Activated naive CD8-positive, alpha-beta T cell treated with anti-CD3 and anti-CD28 coated beads, Interleukin-2, amount 10 ng/mL, durations not matched to agents 7 days and 5 days (primary cell): ENCODE measurements at regions not wholly inside any gene's neighbourhood (a gene's known extent, or its start where the extent isn't known, plus 50 kb on each side); places are given as distances from the start of the nearest gene placed in this dataset.

Experiments
- ATAC-seq: fragments of 150-1000 bp; cut with Tn5 transposase; one replicate; pipeline ENCODE4 v1.10.0; 2021; ENCODE audit warnings: low read depth, moderate library complexity
- POLR2A ChIA-PET: fragments of 350-600 bp; sonication (Branson Sonifier 250); formaldehyde crosslinking; loops from one replicate; lab custom pipeline; 2021; ENCODE audit warnings: antibody characterized with exemption; lab: Charles Lee
- DNase-seq: peaks from one replicate; pipeline ENCODE4 v3.0.0; 2021
- H3K27ac Mint-ChIP-seq: one replicate; pipeline ENCODE4 v1.8.0; 2022; ENCODE audit warnings: mild to moderate bottlenecking, mixed read lengths
- H3K27me3 Mint-ChIP-seq: one replicate; pipeline ENCODE4 v1.8.0; 2022; ENCODE audit warnings: mild to moderate bottlenecking, moderate library complexity, mixed read lengths
- H3K36me3 Mint-ChIP-seq: one replicate; pipeline ENCODE4 v1.8.0; 2021; ENCODE audit warnings: mild to moderate bottlenecking, mixed read lengths
- H3K4me1 Mint-ChIP-seq: one replicate; pipeline ENCODE4 v1.8.0; 2021; ENCODE audit warnings: mixed read lengths
- H3K4me3 Mint-ChIP-seq: one replicate; pipeline ENCODE4 v1.8.0; 2022; ENCODE audit warnings: mild to moderate bottlenecking, moderate library complexity, mixed read lengths
- H3K9me3 Mint-ChIP-seq: one replicate; pipeline ENCODE4 v1.8.0; 2021; ENCODE audit warnings: mixed read lengths

GRCh38 chr13:37360556-37360955 lies 238.0 kb downstream of the POSTN start:
- ATAC-seq = no peak
- H3K4me1 Mint-ChIP-seq = no peaks in the 10 kb centered on the region
- no peak overlapping the region for H3K27ac Mint-ChIP-seq
- no peaks in the 10 kb centered on the region for H3K27me3 Mint-ChIP-seq
- POLR2A ChIA-PET = no interaction called here
- H3K9me3 Mint-ChIP-seq = peaks cover 5% of the 10 kb centered on the region
- no peaks in the 10 kb centered on the region for H3K36me3 Mint-ChIP-seq
- no peak overlapping the region for H3K4me3 Mint-ChIP-seq
- DNase-seq = no peak

- POLR2A ChIA-PET = no interaction called here
- Mint-ChIP-seq H3K36me3 (no peaks in the 10 kb centered on the region), H3K4me1 (no peaks in the 10 kb centered on the region), H3K27ac (no peak overlapping the region), H3K27me3 (no peaks in the 10 kb centered on the region), H3K4me3 (no peak overlapping the region), H3K9me3 (no peaks in the 10 kb centered on the region)
- ATAC-seq = no peak
- DNase-seq = no peak
These were observed 241.0 kb downstream of the POSTN start for GRCh38 chr13:37357548-37357947.

- no peak for ATAC-seq
- POLR2A ChIA-PET = no interaction called here
- no peaks in the 10 kb centered on the region for H3K9me3 Mint-ChIP-seq
- no peaks in the 10 kb centered on the region for H3K36me3 Mint-ChIP-seq
- H3K4me3 Mint-ChIP-seq = no peak overlapping the region
- no peaks in the 10 kb centered on the region for H3K4me1 Mint-ChIP-seq
- no peaks in the 10 kb centered on the region for H3K27me3 Mint-ChIP-seq
- DNase-seq = no peak
- no peak overlapping the region for H3K27ac Mint-ChIP-seq
These were observed 244.7 kb downstream of the POSTN start for GRCh38 chr13:37353911-37354310.

- ATAC-seq (no peak), DNase-seq (no peak)
- Mint-ChIP-seq H3K27me3 (no peaks in the 10 kb centered on the region), H3K9me3 (no peaks in the 10 kb centered on the region), H3K4me3 (no peak overlapping the region), H3K27ac (no peak overlapping the region), H3K36me3 (no peaks in the 10 kb centered on the region), H3K4me1 (no peaks in the 10 kb centered on the region)
- POLR2A ChIA-PET = no interaction called here
These were observed 245.7 kb upstream of the CSNK1A1L start for GRCh38 chr13:37351211-37351610.

- H3K27me3 Mint-ChIP-seq = no peaks in the 10 kb centered on the region
- no peak overlapping the region for H3K27ac Mint-ChIP-seq
- no peaks in the 10 kb centered on the region for H3K9me3 Mint-ChIP-seq
- H3K36me3 Mint-ChIP-seq = no peaks in the 10 kb centered on the region
- H3K4me1 Mint-ChIP-seq = no peaks in the 10 kb centered on the region
- POLR2A ChIA-PET = no interaction called here
- H3K4me3 Mint-ChIP-seq = no peak overlapping the region
- no peak for ATAC-seq
- no peak for DNase-seq
These were observed 244.5 kb upstream of the CSNK1A1L start for GRCh38 chr13:37349916-37350315.

- H3K27ac Mint-ChIP-seq = no peak overlapping the region
- POLR2A ChIA-PET = no interaction called here
- ATAC-seq (no peak), DNase-seq (no peak)
- H3K36me3 Mint-ChIP-seq = no peaks in the 10 kb centered on the region
- H3K27me3 Mint-ChIP-seq = no peaks in the 10 kb centered on the region
- H3K4me3 Mint-ChIP-seq = no peak overlapping the region
- H3K9me3 Mint-ChIP-seq = no peaks in the 10 kb centered on the region
- no peaks in the 10 kb centered on the region for H3K4me1 Mint-ChIP-seq
These were observed 243.6 kb upstream of the CSNK1A1L start for GRCh38 chr13:37348916-37349643.

- H3K27me3 Mint-ChIP-seq = no peaks in the 10 kb centered on the region
- no peak overlapping the region for H3K27ac Mint-ChIP-seq
- no peaks in the 10 kb centered on the region for H3K4me1 Mint-ChIP-seq
- no peak overlapping the region for H3K4me3 Mint-ChIP-seq
- H3K36me3 Mint-ChIP-seq = no peaks in the 10 kb centered on the region
- POLR2A ChIA-PET = no interaction called here
- H3K9me3 Mint-ChIP-seq = no peaks in the 10 kb centered on the region
- ATAC-seq (no peak), DNase-seq (no peak)
These were observed 240.4 kb upstream of the CSNK1A1L start for GRCh38 chr13:37345869-37346268.

GRCh38 chr13:37345391-37345790 lies 239.9 kb upstream of the CSNK1A1L start:
- Mint-ChIP-seq H3K36me3 (no peaks in the 10 kb centered on the region), H3K9me3 (no peaks in the 10 kb centered on the region), H3K27ac (no peak overlapping the region), H3K27me3 (no peaks in the 10 kb centered on the region), H3K4me1 (no peaks in the 10 kb centered on the region), H3K4me3 (no peak overlapping the region)
- ATAC-seq = no peak
- no peak for DNase-seq
- POLR2A ChIA-PET = no interaction called here

- ATAC-seq (no peak), DNase-seq (no peak)
- Mint-ChIP-seq H3K4me3 (no peak overlapping the region), H3K36me3 (no peaks in the 10 kb centered on the region), H3K9me3 (no peaks in the 10 kb centered on the region), H3K4me1 (no peaks in the 10 kb centered on the region), H3K27ac (no peak overlapping the region), H3K27me3 (no peaks in the 10 kb centered on the region)
- POLR2A ChIA-PET = no interaction called here
These were observed 238.6 kb upstream of the CSNK1A1L start for GRCh38 chr13:37344056-37344455.

GRCh38 chr13:37342205-37342604 lies 236.7 kb upstream of the CSNK1A1L start:
- Mint-ChIP-seq H3K4me3 (no peak overlapping the region), H3K4me1 (no peaks in the 10 kb centered on the region), H3K36me3 (no peaks in the 10 kb centered on the region), H3K9me3 (no peaks in the 10 kb centered on the region), H3K27ac (no peak overlapping the region), H3K27me3 (no peaks in the 10 kb centered on the region)
- POLR2A ChIA-PET = no interaction called here
- no peak for DNase-seq
- ATAC-seq = no peak

- ATAC-seq (no peak), DNase-seq (no peak)
- Mint-ChIP-seq H3K27ac (no peak overlapping the region), H3K36me3 (no peaks in the 10 kb centered on the region), H3K27me3 (no peaks in the 10 kb centered on the region), H3K4me3 (no peak overlapping the region), H3K9me3 (no peaks in the 10 kb centered on the region), H3K4me1 (no peaks in the 10 kb centered on the region)
- POLR2A ChIA-PET = no interaction called here
These were observed 235.6 kb upstream of the CSNK1A1L start for GRCh38 chr13:37340901-37341670.

GRCh38 chr13:37339386-37339735 lies 233.9 kb upstream of the CSNK1A1L start:
- POLR2A ChIA-PET = no interaction called here
- no peak for ATAC-seq
- Mint-ChIP-seq H3K4me1 (no peaks in the 10 kb centered on the region), H3K36me3 (no peaks in the 10 kb centered on the region), H3K4me3 (no peak overlapping the region), H3K9me3 (no peaks in the 10 kb centered on the region), H3K27me3 (no peaks in the 10 kb centered on the region), H3K27ac (no peak overlapping the region)
- no peak for DNase-seq

GRCh38 chr13:37338726-37339385 lies 233.4 kb upstream of the CSNK1A1L start:
- Mint-ChIP-seq H3K9me3 (no peaks in the 10 kb centered on the region), H3K36me3 (no peaks in the 10 kb centered on the region), H3K4me1 (no peaks in the 10 kb centered on the region), H3K27me3 (no peaks in the 10 kb centered on the region), H3K27ac (no peak overlapping the region), H3K4me3 (no peak overlapping the region)
- no peak for DNase-seq
- no peak for ATAC-seq
- POLR2A ChIA-PET = no interaction called here

GRCh38 chr13:37326334-37326733 lies 220.9 kb upstream of the CSNK1A1L start:
- ATAC-seq = no peak

More at GRCh38 chr13:37326334-37326733, 220.9 kb upstream of the CSNK1A1L start:
- H3K9me3 Mint-ChIP-seq = no peaks in the 10 kb centered on the region
- no peak overlapping the region for H3K27ac Mint-ChIP-seq
- H3K4me1 Mint-ChIP-seq = no peaks in the 10 kb centered on the region
- no peak overlapping the region for H3K4me3 Mint-ChIP-seq
- no peak for DNase-seq
- no peaks in the 10 kb centered on the region for H3K36me3 Mint-ChIP-seq
- no peaks in the 10 kb centered on the region for H3K27me3 Mint-ChIP-seq
- POLR2A ChIA-PET = no interaction called here
